Esophagus mucosa (tissue), 1 donor: ENCODE measurements at regions not wholly inside any gene's neighbourhood (a gene's known extent, or its start where the extent isn't known, plus 50 kb on each side); places are given as distances from the start of the nearest gene placed in this dataset.
"Not testable (repeated sequence)": the region's sequence is repeated elsewhere in the genome, so short reads cannot be mapped to it uniquely, and the experiment has no call there.

Experiments used
- ATAC-seq: fragments of 200-7000 bp; cut with Tn5 transposase; one replicate; pipeline ENCODE4 v1.9.1; 2020
- donor health status: DM: yes; HTN: yes; CAD: no.

- no peak for ATAC-seq
Measured at GRCh38 chr6:12627053-12627452, 89.5 kb upstream of the PHACTR1 start.

GRCh38 chr6:12628327-12628726, 88.2 kb upstream of the PHACTR1 start:
- no peak for ATAC-seq

- ATAC-seq = not testable (repeated sequence)
Measured at GRCh38 chr6:12633746-12634145, 82.8 kb upstream of the PHACTR1 start.

GRCh38 chr6:12635375-12635774, 81.2 kb upstream of the PHACTR1 start:
- no peak for ATAC-seq

GRCh38 chr6:12635813-12636212, 80.8 kb upstream of the PHACTR1 start:
- ATAC-seq = no peak

GRCh38 chr6:12636336-12636735, 80.2 kb upstream of the PHACTR1 start:
- no peak for ATAC-seq

GRCh38 chr6:12637960-12638641, 78.5 kb upstream of the PHACTR1 start:
- ATAC-seq = peak; percentile 74

- ATAC-seq = no peak
Measured at GRCh38 chr6:12640438-12640837, 76.1 kb upstream of the PHACTR1 start.

- ATAC-seq = not testable (repeated sequence)
Measured at GRCh38 chr6:12641785-12642184, 74.8 kb upstream of the PHACTR1 start.

- no peak for ATAC-seq
Measured at GRCh38 chr6:12645941-12646340, 70.6 kb upstream of the PHACTR1 start.

GRCh38 chr6:12648171-12648570, 68.4 kb upstream of the PHACTR1 start:
- no peak for ATAC-seq

- no peak for ATAC-seq
Measured at GRCh38 chr6:12649325-12649724, 67.2 kb upstream of the PHACTR1 start.

GRCh38 chr6:12653486-12653885, 63.1 kb upstream of the PHACTR1 start:
- ATAC-seq = no peak

- no peak for ATAC-seq
Measured at GRCh38 chr6:12654107-12654506, 62.5 kb upstream of the PHACTR1 start.

- no peak for ATAC-seq
Measured at GRCh38 chr6:12654514-12654913, 62.1 kb upstream of the PHACTR1 start.

GRCh38 chr6:12656906-12657305, 59.7 kb upstream of the PHACTR1 start:
- no peak for ATAC-seq

- no peak for ATAC-seq
Measured at GRCh38 chr6:12657884-12658283, 58.7 kb upstream of the PHACTR1 start.

GRCh38 chr6:12661432-12662089, 55.0 kb upstream of the PHACTR1 start:
- no peak for ATAC-seq
